ENCODE measurements at regions not wholly inside any gene's neighbourhood (a gene's known extent, or its start where the extent isn't known, plus 50 kb on each side); places are given as distances from the start of the nearest gene placed in this dataset.

DNA sequence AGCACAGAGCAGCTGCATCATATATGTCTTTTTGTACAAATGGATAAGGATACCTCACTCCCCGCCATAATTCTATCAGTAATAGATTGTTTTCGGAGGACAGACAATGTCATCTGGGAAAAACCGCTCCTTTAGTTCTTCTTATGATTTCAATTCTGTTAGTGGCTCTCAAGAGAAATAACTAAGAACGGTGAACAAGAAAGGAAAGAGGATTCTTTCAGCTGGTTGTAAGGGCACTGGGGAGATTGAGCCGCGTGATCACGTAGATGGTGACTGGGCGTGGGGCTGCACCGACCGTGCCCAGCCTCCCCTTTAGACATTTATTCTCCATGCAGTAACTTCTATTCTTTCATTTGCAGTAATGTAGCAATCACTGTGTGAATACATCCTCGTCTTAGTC is 99.4 kb upstream of the PEG3 start:
- Histone ChIP-seq H3K27me3 (ENCODE audit: insufficient read depth, low read depth, low read length) (no peaks in the 10 kb centered on the region), H2AFZ (ENCODE audit: low read depth, low read length) (no peak overlapping the region), H3K9me2 (ENCODE audit: insufficient read depth, low read length) (no peaks in the 10 kb centered on the region), H3K4me2 (ENCODE audit: low read length) (no peak overlapping the region), H3K27ac (ENCODE audit: low read length) (no peak overlapping the region), H3K36me3 (ENCODE audit: insufficient read depth, low read length) (no peaks in the 10 kb centered on the region), H4K20me1 (ENCODE audit: insufficient read depth) (no peaks in the 10 kb centered on the region), H3K9ac (ENCODE audit: low read length) (no peak overlapping the region), H3K4me3 (ENCODE audit: low read length) (no peak overlapping the region), H3K79me2 (replicated peaks; ENCODE audit: insufficient read depth, low read length) (no peaks in the 10 kb centered on the region), H3F3A (ENCODE audit: insufficient read depth, low read length, poor library complexity, severe bottlenecking) (no peaks in the 10 kb centered on the region), H3K9me3 (ENCODE audit: low read length) (no peaks in the 10 kb centered on the region)
- TF ChIP-seq TAF1 (IDR thresholded peaks at IDR 0.05; ENCODE audit: low read depth) = no peak
- no peak for TF ChIP-seq EZH2 (IDR thresholded peaks at IDR 0.05; ENCODE audit: borderline replicate concordance, insufficient read depth, low read length, poor library complexity, severe bottlenecking)
- TF ChIP-seq, protein P1, sequence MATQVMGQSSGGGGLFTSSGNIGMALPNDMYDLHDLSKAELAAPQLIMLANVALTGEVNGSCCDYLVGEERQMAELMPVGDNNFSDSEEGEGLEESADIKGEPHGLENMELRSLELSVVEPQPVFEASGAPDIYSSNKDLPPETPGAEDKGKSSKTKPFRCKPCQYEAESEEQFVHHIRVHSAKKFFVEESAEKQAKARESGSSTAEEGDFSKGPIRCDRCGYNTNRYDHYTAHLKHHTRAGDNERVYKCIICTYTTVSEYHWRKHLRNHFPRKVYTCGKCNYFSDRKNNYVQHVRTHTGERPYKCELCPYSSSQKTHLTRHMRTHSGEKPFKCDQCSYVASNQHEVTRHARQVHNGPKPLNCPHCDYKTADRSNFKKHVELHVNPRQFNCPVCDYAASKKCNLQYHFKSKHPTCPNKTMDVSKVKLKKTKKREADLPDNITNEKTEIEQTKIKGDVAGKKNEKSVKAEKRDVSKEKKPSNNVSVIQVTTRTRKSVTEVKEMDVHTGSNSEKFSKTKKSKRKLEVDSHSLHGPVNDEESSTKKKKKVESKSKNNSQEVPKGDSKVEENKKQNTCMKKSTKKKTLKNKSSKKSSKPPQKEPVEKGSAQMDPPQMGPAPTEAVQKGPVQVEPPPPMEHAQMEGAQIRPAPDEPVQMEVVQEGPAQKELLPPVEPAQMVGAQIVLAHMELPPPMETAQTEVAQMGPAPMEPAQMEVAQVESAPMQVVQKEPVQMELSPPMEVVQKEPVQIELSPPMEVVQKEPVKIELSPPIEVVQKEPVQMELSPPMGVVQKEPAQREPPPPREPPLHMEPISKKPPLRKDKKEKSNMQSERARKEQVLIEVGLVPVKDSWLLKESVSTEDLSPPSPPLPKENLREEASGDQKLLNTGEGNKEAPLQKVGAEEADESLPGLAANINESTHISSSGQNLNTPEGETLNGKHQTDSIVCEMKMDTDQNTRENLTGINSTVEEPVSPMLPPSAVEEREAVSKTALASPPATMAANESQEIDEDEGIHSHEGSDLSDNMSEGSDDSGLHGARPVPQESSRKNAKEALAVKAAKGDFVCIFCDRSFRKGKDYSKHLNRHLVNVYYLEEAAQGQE (IDR thresholded peaks at IDR 0.05; ENCODE audit: borderline replicate concordance) = no peak
- no peak for TF ChIP-seq POLR2AphosphoS5 (IDR thresholded peaks at IDR 0.05)
- no peak for TF ChIP-seq RAD21 (conservative IDR thresholded peaks at IDR 0.05)
- TF ChIP-seq SMC3 (conservative IDR thresholded peaks at IDR 0.05; ENCODE audit: poor library complexity) = no peak
- no peak for TF ChIP-seq MXI1 (conservative IDR thresholded peaks at IDR 0.05; ENCODE audit: poor library complexity, severe bottlenecking)
- no peak for TF ChIP-seq EP300 (conservative IDR thresholded peaks at IDR 0.05; ENCODE audit: poor library complexity, severe bottlenecking)
- TF ChIP-seq, protein P2, sequence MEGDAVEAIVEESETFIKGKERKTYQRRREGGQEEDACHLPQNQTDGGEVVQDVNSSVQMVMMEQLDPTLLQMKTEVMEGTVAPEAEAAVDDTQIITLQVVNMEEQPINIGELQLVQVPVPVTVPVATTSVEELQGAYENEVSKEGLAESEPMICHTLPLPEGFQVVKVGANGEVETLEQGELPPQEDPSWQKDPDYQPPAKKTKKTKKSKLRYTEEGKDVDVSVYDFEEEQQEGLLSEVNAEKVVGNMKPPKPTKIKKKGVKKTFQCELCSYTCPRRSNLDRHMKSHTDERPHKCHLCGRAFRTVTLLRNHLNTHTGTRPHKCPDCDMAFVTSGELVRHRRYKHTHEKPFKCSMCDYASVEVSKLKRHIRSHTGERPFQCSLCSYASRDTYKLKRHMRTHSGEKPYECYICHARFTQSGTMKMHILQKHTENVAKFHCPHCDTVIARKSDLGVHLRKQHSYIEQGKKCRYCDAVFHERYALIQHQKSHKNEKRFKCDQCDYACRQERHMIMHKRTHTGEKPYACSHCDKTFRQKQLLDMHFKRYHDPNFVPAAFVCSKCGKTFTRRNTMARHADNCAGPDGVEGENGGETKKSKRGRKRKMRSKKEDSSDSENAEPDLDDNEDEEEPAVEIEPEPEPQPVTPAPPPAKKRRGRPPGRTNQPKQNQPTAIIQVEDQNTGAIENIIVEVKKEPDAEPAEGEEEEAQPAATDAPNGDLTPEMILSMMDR (IDR thresholded peaks at IDR 0.05; ENCODE audit: poor library complexity, severe bottlenecking) = no peak

DNA sequence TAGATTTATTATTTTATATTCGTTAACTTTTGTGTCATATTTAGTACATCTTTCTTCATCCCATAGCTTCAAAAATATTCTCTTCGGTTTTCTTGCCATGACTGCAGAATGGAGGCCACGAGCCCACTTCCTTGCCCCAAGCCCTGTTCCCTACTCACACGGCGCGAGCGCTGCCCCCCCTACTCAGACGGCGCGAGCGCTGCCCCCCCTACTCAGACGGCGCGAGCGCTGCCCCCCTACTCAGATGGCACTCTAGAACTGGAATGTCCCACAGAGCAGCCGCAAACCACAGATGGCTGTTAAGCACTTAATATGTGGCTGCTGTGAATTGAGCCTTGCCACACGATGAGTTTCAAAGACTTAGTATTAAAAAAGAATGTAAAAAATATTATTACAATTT is 102.2 kb upstream of the PEG3 start:
- H3K27ac ChIP-seq (ENCODE audit: low read length) = no peak overlapping the region
- no peaks in the 10 kb centered on the region for H3K27me3 ChIP-seq (ENCODE audit: insufficient read depth, low read depth, low read length)
- no peaks in the 10 kb centered on the region for H3K9me3 ChIP-seq (ENCODE audit: low read length)
- no peak overlapping the region for H3K4me3 ChIP-seq (ENCODE audit: low read length)
- no peak overlapping the region for H3K9ac ChIP-seq (ENCODE audit: low read length)
- H3K9me2 ChIP-seq (ENCODE audit: insufficient read depth, low read length) = no peaks in the 10 kb centered on the region
- no peak overlapping the region for H3K4me2 ChIP-seq (ENCODE audit: low read length)
- H3F3A ChIP-seq (ENCODE audit: insufficient read depth, low read length, poor library complexity, severe bottlenecking) = no peaks in the 10 kb centered on the region
- no peaks in the 10 kb centered on the region for H4K20me1 ChIP-seq (ENCODE audit: insufficient read depth)
- H3K36me3 ChIP-seq (ENCODE audit: insufficient read depth, low read length) = no peaks in the 10 kb centered on the region
- no peak overlapping the region for H2AFZ ChIP-seq (ENCODE audit: low read depth, low read length)
- no peaks in the 10 kb centered on the region for H3K79me2 ChIP-seq (replicated peaks; ENCODE audit: insufficient read depth, low read length)
- TF ChIP-seq POLR2AphosphoS5 (IDR thresholded peaks at IDR 0.05) = no peak
- no peak for TF ChIP-seq EZH2 (IDR thresholded peaks at IDR 0.05; ENCODE audit: borderline replicate concordance, insufficient read depth, low read length, poor library complexity, severe bottlenecking)
- TF ChIP-seq SMC3 (conservative IDR thresholded peaks at IDR 0.05; ENCODE audit: poor library complexity) = no peak
- TF ChIP-seq, protein P2 (IDR thresholded peaks at IDR 0.05; ENCODE audit: poor library complexity, severe bottlenecking) = no peak
- TF ChIP-seq MXI1 (conservative IDR thresholded peaks at IDR 0.05; ENCODE audit: poor library complexity, severe bottlenecking) = no peak
- TF ChIP-seq EP300 (conservative IDR thresholded peaks at IDR 0.05; ENCODE audit: poor library complexity, severe bottlenecking) = no peak
- no peak for TF ChIP-seq RAD21 (conservative IDR thresholded peaks at IDR 0.05)
- TF ChIP-seq, protein P1 (IDR thresholded peaks at IDR 0.05; ENCODE audit: borderline replicate concordance) = no peak
- no peak for TF ChIP-seq TAF1 (IDR thresholded peaks at IDR 0.05; ENCODE audit: low read depth)
